ENCODE measurements at regions not wholly inside any gene's neighbourhood (a gene's known extent, or its start where the extent isn't known, plus 50 kb on each side); places are given as distances from the start of the nearest gene placed in this dataset.

DNA sequence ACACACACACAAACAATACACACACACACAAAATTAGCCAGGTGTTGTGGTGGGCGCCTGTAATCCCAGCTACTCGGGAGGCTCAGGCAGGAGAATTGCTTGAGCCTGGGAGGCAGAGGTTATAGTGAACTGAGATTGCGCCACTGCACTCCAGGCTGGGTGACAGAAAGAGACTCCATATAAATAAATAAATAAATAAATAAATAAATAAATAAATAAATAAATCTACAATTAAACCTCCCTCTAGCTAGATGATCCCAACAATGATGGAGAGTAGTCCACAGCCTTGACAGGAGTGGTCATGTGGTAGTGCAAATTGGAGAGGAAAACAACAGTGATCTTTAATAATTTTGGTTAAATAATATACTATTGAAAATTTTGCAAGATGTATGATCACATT is 1739.0 kb upstream of the C9orf72 start:
- Histone ChIP-seq H3K9me3 (ENCODE audit: insufficient read depth in 2 of 2, low read depth in 1 of 2, low read length in 1 of 2) (no peaks in the 10 kb centered on the region), H3K36me3 (ENCODE audit: control insufficient read depth in 2 of 4, insufficient read depth in 4 of 4, low read length in 3 of 4) (no peaks in the 10 kb centered on the region), H4K5ac (ENCODE audit: insufficient read length, low read depth, low read length) (no peak overlapping the region), H2BK120ac (replicated peaks; ENCODE audit: low read depth, low read length) (no peak overlapping the region), H3K79me1 (ENCODE audit: low read depth, low read length) (no peaks in the 10 kb centered on the region), H2AK5ac (ENCODE audit: low read depth, low read length) (no peak overlapping the region), H3K27me3 (replicated peaks in 1 of 4; ENCODE audit: control insufficient read depth in 3 of 4, extremely low read depth in 1 of 4, insufficient read depth in 3 of 4, low read length in 3 of 4) (no peaks in the 10 kb centered on the region), H2BK12ac (ENCODE audit: low read depth, low read length) (no peak overlapping the region), H4K91ac (replicated peaks; ENCODE audit: insufficient read length, low read length) (no peak overlapping the region), H3K79me2 (ENCODE audit: control insufficient read depth in 1 of 2, insufficient read depth in 2 of 2, low read length in 2 of 2) (no peaks in the 10 kb centered on the region), H3K4me1 (replicated peaks in 1 of 4; ENCODE audit: control insufficient read depth in 3 of 4, insufficient read depth in 4 of 4, low read length in 3 of 4) (no peaks in the 10 kb centered on the region), H3K4ac (replicated peaks; ENCODE audit: insufficient read length, low read depth, low read length) (no peak overlapping the region), H3K4me2 (ENCODE audit: insufficient read depth in 1 of 2, low read depth in 2 of 2, low read length in 2 of 2) (no peak overlapping the region), H4K8ac (ENCODE audit: extremely low read depth, insufficient read depth, low read length) (no peak overlapping the region), H3K4me3 (ENCODE audit: extremely low read depth in 1 of 4, insufficient read depth in 2 of 4, low read depth in 3 of 4, low read length in 4 of 4) (no peak overlapping the region), H3K23me2 (ENCODE audit: low read depth, low read length) (no peaks in the 10 kb centered on the region; the same call in 1 of the 2 replicates), H2BK15ac (ENCODE audit: low read length) (no peak overlapping the region), H2BK5ac (ENCODE audit: low read depth, low read length) (no peak overlapping the region), H4K20me1 (replicated peaks in 1 of 2; ENCODE audit: control insufficient read depth in 1 of 2, insufficient read depth in 2 of 2, low read length in 2 of 2) (no peaks in the 10 kb centered on the region), H3K18ac (ENCODE audit: extremely low read depth, low read length) (no peak overlapping the region), H3K9ac (replicated peaks in 1 of 4; ENCODE audit: extremely low read depth in 1 of 4, low read depth in 3 of 4, low read length in 3 of 4) (no peak overlapping the region), H2BK20ac (ENCODE audit: low read length) (no peak overlapping the region), H3K14ac (ENCODE audit: insufficient read length) (no peak overlapping the region), H3K27ac (ENCODE audit: low read depth, low read length) (no peak overlapping the region), H3K23ac (ENCODE audit: insufficient read length) (no peak overlapping the region), H2AFZ (ENCODE audit: low read length) (no peak overlapping the region), H3K56ac (replicated peaks; ENCODE audit: insufficient read length, low read depth, low read length) (no peak overlapping the region)
- no peak for FAIRE-seq
- DNase-seq (ENCODE audit: low read depth in 1 of 2, low spot score in 2 of 2), result no peak
- 84% methylated on average over 3 of the region's 3 CpGs; no CpG with 5 or more reads in 1 of the 2 experiments for WGBS, 2 experiments (ENCODE audit: extremely low coverage in 1 of 2, insufficient coverage in 1 of 2, insufficient read length in 1 of 2, insufficient replicate concordance in 2 of 2, low coverage in 1 of 2, low lambda C conversion rate in 2 of 2, missing lambda C conversion rate in 1 of 2)
- no peak for TF ChIP-seq RAD21 (IDR thresholded peaks at IDR 0.05 in 1 of 2, conservative IDR thresholded peaks at IDR 0.05 in 1 of 2; ENCODE audit: low read depth in 2 of 2, low read length in 2 of 2)
- ChIA-PET CTCF (ENCODE audit: partially characterized antibody) (no interaction called here), POLR2A (ENCODE audit: partially characterized antibody) (no interaction called here)
